GM23338 (cell line): ENCODE measurements at regions not wholly inside any gene's neighbourhood (a gene's known extent, or its start where the extent isn't known, plus 50 kb on each side); places are given as distances from the start of the nearest gene placed in this dataset.

ENCODE experiments used
- ATAC-seq: fragments of 200-7000 bp; cut with Tn5 transposase; 3 replicates; pipeline ENCODE4 v1.9.1; 2020
- DNase-seq: peaks from one replicate; pipeline ENCODE4 v3.0.0-alpha.2; 2015; ENCODE audit warnings: low spot score
- H2AFZ ChIP-seq: fragments of 200-600 bp; sonication (generic); 2 replicates; pipeline ENCODE4 v1.8.0; 2016; ENCODE audit warnings: antibody characterized with exemption, mild to moderate bottlenecking, moderate library complexity
- H3F3A ChIP-seq: fragments of 200-600 bp; sonication (generic); replicated peaks from 2 replicates; pipeline ENCODE4 v1.8.0; 2017; ENCODE audit warnings: antibody characterized with exemption, mixed run types, low read depth
- H3K27ac ChIP-seq: fragments of 200-600 bp; sonication (generic); 2 replicates; pipeline ENCODE4 v1.6.1; 2016; ENCODE audit warnings: low read depth
- H3K27me3 ChIP-seq: fragments of 200-600 bp; sonication (generic); 2 replicates; pipeline ENCODE4 v1.8.0; 2016; ENCODE audit warnings: mild to moderate bottlenecking, mixed run types, moderate library complexity; ENCODE audit not compliant: insufficient read depth
- H3K36me3 ChIP-seq: fragments of 200-600 bp; sonication (generic); 2 replicates; pipeline ENCODE4 v1.8.0; 2016; ENCODE audit warnings: mild to moderate bottlenecking; ENCODE audit not compliant: insufficient read depth
- H3K4me1 ChIP-seq: fragments of 200-600 bp; sonication (generic); 2 replicates; pipeline ENCODE4 v1.8.0; 2016; ENCODE audit warnings: mild to moderate bottlenecking, moderate library complexity; ENCODE audit not compliant: insufficient read depth
- H3K4me2 ChIP-seq: fragments of 200-600 bp; sonication (generic); 2 replicates; pipeline ENCODE4 v1.7.1; 2017; ENCODE audit warnings: mixed run types
- H3K4me3 ChIP-seq: fragments of 200-600 bp; sonication (generic); 2 replicates; pipeline ENCODE4 v1.6.1; 2016; ENCODE audit warnings: mixed run types
- H3K79me2 ChIP-seq: fragments of 200-600 bp; sonication (generic); replicated peaks from 2 replicates; pipeline ENCODE4 v1.8.0; 2017; ENCODE audit warnings: mild to moderate bottlenecking; ENCODE audit not compliant: insufficient read depth
- H3K9me2 ChIP-seq: fragments of 200-600 bp; sonication (generic); 2 replicates; pipeline ENCODE4 v1.8.0; 2017; ENCODE audit not compliant: insufficient read depth
- H4K20me1 ChIP-seq: fragments of 200-600 bp; sonication (generic); replicated peaks from 2 replicates; pipeline ENCODE4 v1.8.0; 2017; ENCODE audit warnings: mild to moderate bottlenecking; ENCODE audit not compliant: insufficient read depth
- H3K27ac Mint-ChIP-seq: 2 replicates; pipeline ENCODE4 v1.8.0; 2020; ENCODE audit warnings: inconsistent platforms, mild to moderate bottlenecking, moderate library complexity, mixed read lengths
- H3K27me3 Mint-ChIP-seq: 3 replicates; pipeline ENCODE4 v1.8.0; 2022; ENCODE audit warnings: low read depth, mild to moderate bottlenecking, moderate library complexity, mixed read lengths, inconsistent platforms; ENCODE audit not compliant: insufficient read depth, poor library complexity
- H3K36me3 Mint-ChIP-seq: 3 replicates; pipeline ENCODE4 v1.8.0; 2021; ENCODE audit warnings: low read depth, mild to moderate bottlenecking, inconsistent platforms, moderate library complexity, mixed read lengths
- H3K4me1 Mint-ChIP-seq: 3 replicates; pipeline ENCODE4 v1.8.0; 2020; ENCODE audit warnings: mild to moderate bottlenecking, inconsistent platforms, mixed read lengths
- H3K4me3 Mint-ChIP-seq: 3 replicates; pipeline ENCODE4 v1.8.0; 2021; ENCODE audit warnings: moderate library complexity, mild to moderate bottlenecking, inconsistent platforms, mixed read lengths
- H3K9me3 Mint-ChIP-seq: 3 replicates; pipeline ENCODE4 v1.8.0; 2020; ENCODE audit warnings: moderate library complexity, mild to moderate bottlenecking, inconsistent platforms, mixed read lengths
- CTCF ChIP-seq, 2 experiments: fragments of 200-600 bp in 1 of 2; sonication (generic) in 1 of 2; conservative IDR thresholded peaks; 2 replicates each; pipeline versions ENCODE4 v1.5.1 to v1.6.1; 2016 to 2017; ENCODE audit warnings: antibody characterized with exemption in 2 of 2, low read depth in 2 of 2, mild to moderate bottlenecking in 2 of 2, moderate library complexity in 1 of 2
- ETS1 ChIP-seq: IDR thresholded peaks from 2 replicates; pipeline ENCODE4 v1.6.1; 2016; ENCODE audit warnings: antibody characterized with exemption
- JUNB ChIP-seq: IDR thresholded peaks from one replicate; pipeline ENCODE4 v1.6.1; 2016; ENCODE audit warnings: antibody characterized with exemption; ENCODE audit not compliant: unreplicated experiment
- REST ChIP-seq: IDR thresholded peaks from one replicate; pipeline ENCODE4 v1.6.1; 2018; ENCODE audit warnings: antibody characterized with exemption; ENCODE audit not compliant: unreplicated experiment
- ZNF331 ChIP-seq: fragments of 250-450 bp; sonication (Bioruptor Pico); IDR thresholded peaks from 2 replicates; pipeline ENCODE4 v1.5.0; 2020; ENCODE audit warnings: low read depth, mild to moderate bottlenecking, moderate library complexity

- TF ChIP-seq REST, result no peak
- TF ChIP-seq ZNF331 (CRISPR knock-in tag), result no peak
- no peak for TF ChIP-seq JUNB
- TF ChIP-seq ETS1, result no peak
Observed at GRCh38 chr16:64478252-64478906, 643.5 kb downstream of the CDH11 start (continued).

GRCh38 chr16:64475627-64476351 is 646.1 kb downstream of the CDH11 start:
- Mint-ChIP-seq H3K4me1 (peaks cover 2% of the 10 kb centered on the region; the same call in 2 of the 3 replicates), H3K27me3 (no peaks in the 10 kb centered on the region), H3K9me3 (no peaks in the 10 kb centered on the region), H3K27ac (no peak overlapping the region), H3K36me3 (no peaks in the 10 kb centered on the region), H3K4me3 (no peak overlapping the region)
- Histone ChIP-seq H3K27ac (no peak overlapping the region), H3K79me2 (no peaks in the 10 kb centered on the region), H2AFZ (0 out of 2 replicates have a peak overlapping the region, but pooled peaks have one; percentile 15), H3K27me3 (no peaks in the 10 kb centered on the region), H3K9me2 (no peaks in the 10 kb centered on the region), H4K20me1 (no peaks in the 10 kb centered on the region), H3K4me1 (no peaks in the 10 kb centered on the region), H3K36me3 (no peaks in the 10 kb centered on the region), H3F3A (no peaks in the 10 kb centered on the region), H3K4me3 (no peak overlapping the region), H3K4me2 (no peak overlapping the region)
- TF ChIP-seq ETS1, result no peak
- TF ChIP-seq CTCF (conservative IDR thresholded peaks at IDR 0.05; ENCODE audit: low read depth in 2 of 2), result no peak
- DNase-seq (no peak), ATAC-seq (no peak)
